Hepatocyte (in vitro differentiated cells): ENCODE measurements at regions not wholly inside any gene's neighbourhood (a gene's known extent, or its start where the extent isn't known, plus 50 kb on each side); places are given as distances from the start of the nearest gene placed in this dataset.

ENCODE experiments used
- EZH2 ChIP-seq: fragments of 200-600 bp; sonication (generic); IDR thresholded peaks from 2 replicates; pipeline ENCODE4 v1.6.1; 2016; ENCODE audit warnings: antibody characterized with exemption, mild to moderate bottlenecking, borderline replicate concordance
- EZH2phosphoT487 ChIP-seq: fragments of 200-600 bp; sonication (generic); IDR thresholded peaks from one replicate; pipeline ENCODE4 v1.6.1; 2018; ENCODE audit warnings: antibody characterized with exemption, mild to moderate bottlenecking, low read depth, moderate library complexity; ENCODE audit not compliant: unreplicated experiment, severe bottlenecking
- TF ChIP-seq, protein P1 (sequence below): fragments of 200-600 bp; sonication (generic); IDR thresholded peaks from 2 replicates; pipeline ENCODE4 v1.5.1; 2016; ENCODE audit warnings: antibody characterized with exemption, mild to moderate bottlenecking; ENCODE audit not compliant: poor library complexity

- TF ChIP-seq, protein P1, sequence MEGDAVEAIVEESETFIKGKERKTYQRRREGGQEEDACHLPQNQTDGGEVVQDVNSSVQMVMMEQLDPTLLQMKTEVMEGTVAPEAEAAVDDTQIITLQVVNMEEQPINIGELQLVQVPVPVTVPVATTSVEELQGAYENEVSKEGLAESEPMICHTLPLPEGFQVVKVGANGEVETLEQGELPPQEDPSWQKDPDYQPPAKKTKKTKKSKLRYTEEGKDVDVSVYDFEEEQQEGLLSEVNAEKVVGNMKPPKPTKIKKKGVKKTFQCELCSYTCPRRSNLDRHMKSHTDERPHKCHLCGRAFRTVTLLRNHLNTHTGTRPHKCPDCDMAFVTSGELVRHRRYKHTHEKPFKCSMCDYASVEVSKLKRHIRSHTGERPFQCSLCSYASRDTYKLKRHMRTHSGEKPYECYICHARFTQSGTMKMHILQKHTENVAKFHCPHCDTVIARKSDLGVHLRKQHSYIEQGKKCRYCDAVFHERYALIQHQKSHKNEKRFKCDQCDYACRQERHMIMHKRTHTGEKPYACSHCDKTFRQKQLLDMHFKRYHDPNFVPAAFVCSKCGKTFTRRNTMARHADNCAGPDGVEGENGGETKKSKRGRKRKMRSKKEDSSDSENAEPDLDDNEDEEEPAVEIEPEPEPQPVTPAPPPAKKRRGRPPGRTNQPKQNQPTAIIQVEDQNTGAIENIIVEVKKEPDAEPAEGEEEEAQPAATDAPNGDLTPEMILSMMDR, result no peak
- TF ChIP-seq EZH2 (no peak), EZH2phosphoT487 (no peak)
These were observed 67.7 kb upstream of the ABCC4 start for GRCh38 chr13:95368998-95369397.
